AG04450 (cell line): ENCODE measurements at regions not wholly inside any gene's neighbourhood (a gene's known extent, or its start where the extent isn't known, plus 50 kb on each side); places are given as distances from the start of the nearest gene placed in this dataset.

Experiments
- CTCF ChIA-PET: fragments of 300-600, 350-600 bp; formaldehyde crosslinking; extraction: SDS; loops from one replicate; lab custom pipeline; 2022; ENCODE audit warnings: antibody characterized with exemption, inconsistent platforms; lab: Charles Lee
- POLR2A ChIA-PET: fragments of 350-600 bp; formaldehyde crosslinking; extraction: SDS; loops from one replicate; lab custom pipeline; 2021; ENCODE audit warnings: antibody characterized with exemption, inconsistent platforms; lab: Yijun Ruan, JAX
- DNase-seq: peaks from one replicate; pipeline ENCODE4 v3.0.0-alpha.2; 2011; ENCODE audit warnings: low read depth, low spot score
- H3K27ac ChIP-seq: one replicate; pipeline ENCODE4 v1.5.1; 2012; ENCODE audit warnings: low read depth, low read length, control low read depth
- H3K27me3 ChIP-seq: one replicate; pipeline ENCODE4 v1.6.0; 2012; ENCODE audit warnings: low read length; ENCODE audit not compliant: control insufficient read depth, insufficient read depth
- H3K4me3 ChIP-seq: 2 replicates; pipeline ENCODE4 v1.5.1; 2011; ENCODE audit warnings: mild to moderate bottlenecking, low read depth, low read length, control low read depth
- H3K9me3 ChIP-seq: 2 replicates; pipeline ENCODE4 v1.5.1; 2012; ENCODE audit warnings: low read length; ENCODE audit not compliant: control insufficient read depth, insufficient read depth
- TF ChIP-seq, protein P1 (sequence below): IDR thresholded peaks from 2 replicates; pipeline ENCODE4 v1.5.1; 2011; ENCODE audit warnings: low read depth, low read length, control low read depth, inconsistent platforms

GRCh38 chr2:107437265-107437664, 389.4 kb upstream of the RGPD4 start:
- Histone ChIP-seq H3K27me3 (no peaks in the 10 kb centered on the region), H3K4me3 (no peak overlapping the region), H3K9me3 (no peaks in the 10 kb centered on the region), H3K27ac (no peak overlapping the region)
- no peak for DNase-seq
- ChIA-PET CTCF (no interaction called here), POLR2A (no interaction called here)
- TF ChIP-seq, protein P1, sequence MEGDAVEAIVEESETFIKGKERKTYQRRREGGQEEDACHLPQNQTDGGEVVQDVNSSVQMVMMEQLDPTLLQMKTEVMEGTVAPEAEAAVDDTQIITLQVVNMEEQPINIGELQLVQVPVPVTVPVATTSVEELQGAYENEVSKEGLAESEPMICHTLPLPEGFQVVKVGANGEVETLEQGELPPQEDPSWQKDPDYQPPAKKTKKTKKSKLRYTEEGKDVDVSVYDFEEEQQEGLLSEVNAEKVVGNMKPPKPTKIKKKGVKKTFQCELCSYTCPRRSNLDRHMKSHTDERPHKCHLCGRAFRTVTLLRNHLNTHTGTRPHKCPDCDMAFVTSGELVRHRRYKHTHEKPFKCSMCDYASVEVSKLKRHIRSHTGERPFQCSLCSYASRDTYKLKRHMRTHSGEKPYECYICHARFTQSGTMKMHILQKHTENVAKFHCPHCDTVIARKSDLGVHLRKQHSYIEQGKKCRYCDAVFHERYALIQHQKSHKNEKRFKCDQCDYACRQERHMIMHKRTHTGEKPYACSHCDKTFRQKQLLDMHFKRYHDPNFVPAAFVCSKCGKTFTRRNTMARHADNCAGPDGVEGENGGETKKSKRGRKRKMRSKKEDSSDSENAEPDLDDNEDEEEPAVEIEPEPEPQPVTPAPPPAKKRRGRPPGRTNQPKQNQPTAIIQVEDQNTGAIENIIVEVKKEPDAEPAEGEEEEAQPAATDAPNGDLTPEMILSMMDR = no peak

DNA sequence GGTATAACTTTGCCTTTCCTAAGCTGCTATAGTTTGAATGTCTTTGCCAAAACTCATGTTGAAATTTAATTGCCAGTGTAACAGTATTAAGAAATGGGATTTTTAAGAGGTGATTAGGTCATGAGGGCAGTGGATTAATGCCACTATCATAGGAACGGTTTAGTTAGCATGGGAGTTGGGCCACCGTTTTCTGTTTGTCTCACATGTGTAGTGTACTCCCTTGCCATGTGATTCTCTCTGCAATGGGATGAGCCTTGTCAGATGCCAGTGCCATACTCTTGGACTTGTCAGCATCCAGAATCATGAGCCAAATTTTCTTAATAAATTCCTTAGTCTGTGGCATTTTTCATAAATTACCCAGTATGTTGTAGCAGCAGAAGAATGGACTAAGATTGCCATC, 388.9 kb upstream of the RGPD4 start:
- TF ChIP-seq, protein P1 = no peak
- H3K27me3 ChIP-seq = no peaks in the 10 kb centered on the region
- ChIA-PET CTCF (no interaction called here), POLR2A (no interaction called here)
- H3K4me3 ChIP-seq = no peak overlapping the region
- no peaks in the 10 kb centered on the region for H3K9me3 ChIP-seq
- DNase-seq = no peak
- no peak overlapping the region for H3K27ac ChIP-seq

DNA sequence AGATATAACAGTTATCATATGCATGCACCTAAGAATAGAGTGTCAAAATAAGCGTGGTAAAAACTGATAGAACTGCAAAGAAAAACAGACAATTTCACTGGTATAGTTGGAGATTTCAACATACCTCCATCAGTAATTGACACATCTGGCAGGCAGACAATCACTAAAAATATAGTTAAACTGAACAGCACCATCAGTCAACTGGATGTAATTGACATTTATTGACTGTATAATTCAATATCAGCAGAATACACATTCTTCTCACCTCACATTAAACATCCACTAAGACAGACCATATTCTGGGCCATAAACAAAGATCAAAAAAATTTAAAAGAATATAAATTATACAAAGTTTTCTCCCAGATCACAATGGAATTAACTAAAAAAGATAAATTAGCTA, 378.5 kb upstream of the RGPD4 start:
- ChIA-PET CTCF (no interaction called here), POLR2A (no interaction called here)
- H3K4me3 ChIP-seq = no peak overlapping the region
- TF ChIP-seq, protein P1 = no peak
- H3K27me3 ChIP-seq = no peaks in the 10 kb centered on the region
- H3K27ac ChIP-seq = no peak overlapping the region
- no peaks in the 10 kb centered on the region for H3K9me3 ChIP-seq
- DNase-seq = no peak

GRCh38 chr2:107461301-107461700, 365.4 kb upstream of the RGPD4 start:
- Histone ChIP-seq H3K27ac (no peak overlapping the region), H3K27me3 (no peaks in the 10 kb centered on the region), H3K4me3 (no peak overlapping the region), H3K9me3 (no peaks in the 10 kb centered on the region)
- TF ChIP-seq, protein P1 = no peak
- ChIA-PET POLR2A (no interaction called here), CTCF (no interaction called here)
- no peak for DNase-seq

- POLR2A ChIA-PET = no interaction called here
- Histone ChIP-seq H3K27me3 (no peaks in the 10 kb centered on the region), H3K4me3 (no peak overlapping the region), H3K9me3 (no peaks in the 10 kb centered on the region), H3K27ac (no peak overlapping the region)
- DNase-seq = no peak
- TF ChIP-seq, protein P1 = no peak
- CTCF ChIA-PET = no interaction called here
These were observed 364.5 kb upstream of the RGPD4 start for GRCh38 chr2:107462181-107462580.
